OCI-LY7 (cell line): ENCODE measurements at regions not wholly inside any gene's neighbourhood (a gene's known extent, or its start where the extent isn't known, plus 50 kb on each side); places are given as distances from the start of the nearest gene placed in this dataset.

Source experiments
- EZH2phosphoT487 ChIP-seq: fragments of 200-600 bp; sonication (generic); IDR thresholded peaks from 2 replicates; pipeline ENCODE4 v1.6.1; 2018; ENCODE audit warnings: low read depth, borderline replicate concordance, mild to moderate bottlenecking, mixed run types, antibody characterized with exemption, low read length, moderate library complexity, mixed read lengths
- TF ChIP-seq, protein P1 (sequence below): fragments of 200-600 bp; sonication (generic); conservative IDR thresholded peaks from 2 replicates; pipeline ENCODE4 v1.5.1; 2014; ENCODE audit warnings: mild to moderate bottlenecking, antibody characterized with exemption, low read length, moderate library complexity, mixed read lengths

DNA sequence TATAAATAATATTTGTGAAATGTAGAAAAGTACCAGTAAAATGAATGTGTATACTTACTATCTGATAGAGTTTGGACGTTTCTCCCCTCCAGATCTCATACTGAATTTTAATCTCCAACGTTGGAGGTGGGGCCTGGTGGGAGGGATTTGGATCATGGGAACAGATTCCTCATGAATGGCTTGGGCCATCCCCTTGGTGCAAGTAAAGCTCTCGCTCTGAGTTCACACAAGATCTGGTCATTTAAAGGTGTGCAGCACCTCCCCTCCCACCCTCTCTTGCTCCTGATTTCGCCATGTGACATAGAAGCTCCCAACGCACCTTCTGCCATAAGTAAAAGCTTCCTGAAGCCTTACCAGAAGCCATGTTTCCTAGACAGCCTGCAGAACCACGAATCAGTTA lies 219.0 kb downstream of the HACE1 start:
- TF ChIP-seq, protein P1, sequence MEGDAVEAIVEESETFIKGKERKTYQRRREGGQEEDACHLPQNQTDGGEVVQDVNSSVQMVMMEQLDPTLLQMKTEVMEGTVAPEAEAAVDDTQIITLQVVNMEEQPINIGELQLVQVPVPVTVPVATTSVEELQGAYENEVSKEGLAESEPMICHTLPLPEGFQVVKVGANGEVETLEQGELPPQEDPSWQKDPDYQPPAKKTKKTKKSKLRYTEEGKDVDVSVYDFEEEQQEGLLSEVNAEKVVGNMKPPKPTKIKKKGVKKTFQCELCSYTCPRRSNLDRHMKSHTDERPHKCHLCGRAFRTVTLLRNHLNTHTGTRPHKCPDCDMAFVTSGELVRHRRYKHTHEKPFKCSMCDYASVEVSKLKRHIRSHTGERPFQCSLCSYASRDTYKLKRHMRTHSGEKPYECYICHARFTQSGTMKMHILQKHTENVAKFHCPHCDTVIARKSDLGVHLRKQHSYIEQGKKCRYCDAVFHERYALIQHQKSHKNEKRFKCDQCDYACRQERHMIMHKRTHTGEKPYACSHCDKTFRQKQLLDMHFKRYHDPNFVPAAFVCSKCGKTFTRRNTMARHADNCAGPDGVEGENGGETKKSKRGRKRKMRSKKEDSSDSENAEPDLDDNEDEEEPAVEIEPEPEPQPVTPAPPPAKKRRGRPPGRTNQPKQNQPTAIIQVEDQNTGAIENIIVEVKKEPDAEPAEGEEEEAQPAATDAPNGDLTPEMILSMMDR, result no peak
- no peak for TF ChIP-seq EZH2phosphoT487
